GM10266 (cell line): ENCODE measurements at regions not wholly inside any gene's neighbourhood (a gene's known extent, or its start where the extent isn't known, plus 50 kb on each side); places are given as distances from the start of the nearest gene placed in this dataset.

Source experiments
- DNase-seq: peaks from one replicate; pipeline ENCODE4 v3.0.0; 2012; ENCODE audit errors: extremely low spot score
- TF ChIP-seq, protein P1 (sequence below): IDR thresholded peaks from 2 replicates; pipeline ENCODE4 v1.5.1; 2012; ENCODE audit warnings: mild to moderate bottlenecking, low read depth; ENCODE audit not compliant: control insufficient read depth, insufficient read depth; ENCODE audit errors: missing control alignments

DNA sequence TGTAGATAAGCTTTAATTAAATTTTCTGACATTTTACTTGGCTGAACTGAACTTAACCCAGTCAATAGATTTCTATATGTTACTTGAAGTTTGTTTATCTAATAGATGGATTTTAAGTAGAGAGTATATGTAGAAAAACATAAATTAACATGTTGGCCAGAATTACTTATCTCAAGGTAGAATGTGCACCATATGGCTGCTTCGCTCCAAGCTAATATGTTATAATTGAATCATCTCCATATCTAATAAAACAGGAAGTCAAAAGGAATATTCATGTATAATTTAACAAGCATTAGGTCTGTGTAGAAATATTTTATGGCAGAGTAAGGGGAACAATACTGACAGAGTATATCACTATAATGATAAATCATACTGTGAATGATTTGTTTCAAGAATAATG lies 650.7 kb upstream of the ALCAM start:
- TF ChIP-seq, protein P1, sequence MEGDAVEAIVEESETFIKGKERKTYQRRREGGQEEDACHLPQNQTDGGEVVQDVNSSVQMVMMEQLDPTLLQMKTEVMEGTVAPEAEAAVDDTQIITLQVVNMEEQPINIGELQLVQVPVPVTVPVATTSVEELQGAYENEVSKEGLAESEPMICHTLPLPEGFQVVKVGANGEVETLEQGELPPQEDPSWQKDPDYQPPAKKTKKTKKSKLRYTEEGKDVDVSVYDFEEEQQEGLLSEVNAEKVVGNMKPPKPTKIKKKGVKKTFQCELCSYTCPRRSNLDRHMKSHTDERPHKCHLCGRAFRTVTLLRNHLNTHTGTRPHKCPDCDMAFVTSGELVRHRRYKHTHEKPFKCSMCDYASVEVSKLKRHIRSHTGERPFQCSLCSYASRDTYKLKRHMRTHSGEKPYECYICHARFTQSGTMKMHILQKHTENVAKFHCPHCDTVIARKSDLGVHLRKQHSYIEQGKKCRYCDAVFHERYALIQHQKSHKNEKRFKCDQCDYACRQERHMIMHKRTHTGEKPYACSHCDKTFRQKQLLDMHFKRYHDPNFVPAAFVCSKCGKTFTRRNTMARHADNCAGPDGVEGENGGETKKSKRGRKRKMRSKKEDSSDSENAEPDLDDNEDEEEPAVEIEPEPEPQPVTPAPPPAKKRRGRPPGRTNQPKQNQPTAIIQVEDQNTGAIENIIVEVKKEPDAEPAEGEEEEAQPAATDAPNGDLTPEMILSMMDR, result no peak
- DNase-seq, result no peak

DNA sequence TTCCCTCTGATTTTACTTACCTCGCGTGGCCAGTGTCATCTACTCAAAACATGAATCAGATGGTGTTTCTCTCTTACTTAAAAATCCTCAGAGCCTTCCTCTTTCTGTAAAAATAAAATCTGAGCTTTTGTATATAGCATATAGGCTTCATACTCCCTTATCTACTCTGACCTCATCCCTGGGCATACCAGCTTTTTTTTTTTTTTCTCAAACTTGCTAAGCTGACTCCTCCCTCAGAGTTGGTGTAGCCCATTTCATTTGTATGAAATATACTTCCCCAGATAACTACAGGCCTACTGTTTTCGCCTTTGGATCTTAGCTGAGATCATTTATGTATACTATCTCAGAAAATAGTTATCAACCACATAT lies 648.9 kb upstream of the ALCAM start:
- TF ChIP-seq, protein P1, result no peak
- DNase-seq, result no peak

DNA sequence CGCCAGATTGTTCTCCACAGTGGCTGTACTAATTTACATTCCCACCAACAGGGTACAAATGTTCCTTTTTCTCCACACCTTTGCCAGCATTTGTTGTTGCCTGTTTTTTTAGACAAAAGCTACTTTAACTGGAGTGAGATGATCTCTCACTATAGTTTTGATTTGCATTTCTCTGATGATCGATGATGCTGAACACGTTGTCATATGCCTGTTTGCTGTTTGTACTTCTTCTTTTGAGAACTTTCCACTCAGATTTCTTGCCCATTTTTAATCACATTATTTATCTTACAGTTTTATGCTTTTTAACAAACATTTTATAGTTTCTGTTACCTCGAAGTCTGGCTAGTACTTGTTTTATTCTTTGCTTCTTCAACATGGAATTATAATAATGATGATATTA lies 643.7 kb upstream of the ALCAM start:
- TF ChIP-seq, protein P1, result no peak
- DNase-seq, result no peak

DNA sequence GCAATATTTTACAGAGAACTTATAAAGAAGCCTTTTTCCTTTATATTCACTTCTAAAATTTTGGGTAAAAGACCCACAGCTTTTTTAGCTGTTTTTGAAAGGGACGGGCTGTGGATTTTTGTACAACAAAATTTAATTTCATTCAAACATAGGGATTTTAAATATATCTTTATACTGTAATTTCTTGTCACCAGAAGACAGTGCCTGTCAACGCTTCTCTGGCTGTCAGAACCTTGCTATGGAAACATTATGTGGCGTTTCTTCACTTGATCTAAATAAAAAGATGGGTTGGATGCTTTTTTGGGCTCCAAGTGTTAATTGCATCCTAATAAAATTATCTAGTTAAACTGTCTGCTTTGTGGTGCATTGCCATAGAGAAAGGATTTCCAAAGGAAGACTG lies 635.6 kb upstream of the ALCAM start:
- TF ChIP-seq, protein P1, result no peak
- no peak for DNase-seq

DNA sequence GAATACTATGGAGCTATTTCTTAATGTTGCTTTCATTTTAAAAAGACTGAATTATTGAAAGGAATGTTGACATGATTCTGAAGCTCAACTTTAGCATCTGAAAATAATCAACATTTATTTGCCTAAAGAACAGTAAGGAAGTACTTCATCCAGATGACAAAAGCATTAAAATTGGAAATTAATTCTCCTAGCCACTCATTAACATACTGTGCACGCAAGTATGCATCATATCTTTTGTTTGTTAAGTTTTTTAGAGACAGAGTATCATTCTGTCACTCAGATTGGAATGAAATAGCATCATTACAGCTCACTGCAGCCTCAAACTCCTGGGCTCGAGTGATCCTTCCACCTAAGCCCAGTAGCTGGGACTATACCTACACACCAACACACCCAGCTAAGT lies 632.1 kb upstream of the ALCAM start:
- TF ChIP-seq, protein P1, result no peak
- DNase-seq, result no peak

DNA sequence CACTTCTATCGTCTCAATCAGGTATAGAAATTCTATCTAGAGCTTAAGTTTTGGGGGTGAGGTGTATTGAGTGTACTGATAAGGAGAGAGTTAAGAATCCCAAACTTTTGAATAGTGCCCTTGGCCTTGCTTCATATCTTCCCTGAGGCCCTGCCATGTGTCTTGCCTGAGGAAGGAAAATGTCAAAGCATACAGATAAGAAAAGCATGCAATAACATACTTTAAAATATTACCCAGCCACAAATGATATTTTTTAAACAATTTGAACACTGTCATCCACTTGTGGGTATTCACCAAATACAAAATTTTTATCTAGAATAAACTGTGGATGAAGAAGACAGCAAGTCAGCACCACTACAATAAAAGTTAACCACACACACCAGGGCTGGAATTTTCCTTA lies 631.0 kb upstream of the ALCAM start:
- DNase-seq, result no peak
- TF ChIP-seq, protein P1, result no peak

DNA sequence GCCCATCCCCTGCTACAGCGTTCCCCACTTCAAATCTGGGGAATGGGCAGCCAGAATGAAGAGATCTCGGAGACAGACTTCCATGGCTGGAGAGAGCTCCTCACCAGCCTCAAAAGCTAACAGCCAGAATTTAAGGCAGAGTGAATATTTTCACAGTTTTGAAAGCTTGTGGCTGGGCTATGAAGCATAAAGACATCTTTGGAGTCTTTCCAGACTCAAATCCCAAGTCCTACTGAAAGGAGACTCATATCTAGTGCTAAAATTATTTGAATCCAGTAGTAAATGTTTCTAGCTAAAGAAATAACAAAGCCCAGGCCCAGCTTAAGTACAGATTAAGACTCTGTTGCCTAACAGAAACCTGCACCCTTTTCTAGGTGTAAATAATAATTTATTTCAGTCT lies 628.4 kb upstream of the ALCAM start:
- no peak for DNase-seq
- TF ChIP-seq, protein P1, result no peak
